Esophagus squamous epithelium (tissue), 5 donors: ENCODE measurements at regions not wholly inside any gene's neighbourhood (a gene's known extent, or its start where the extent isn't known, plus 50 kb on each side); places are given as distances from the start of the nearest gene placed in this dataset.
"Not testable (repeated sequence)": the region's sequence is repeated elsewhere in the genome, so short reads cannot be mapped to it uniquely, and the experiment has no call there.

Experiments used
- DNase-seq: peaks from one replicate; lab custom pipeline; 2025; lab: John Stamatoyannopoulos, UW
- H3K27ac ChIP-seq, 4 donors: fragments of 200-600 bp; sonication (generic); one replicate each; pipeline ENCODE4 v1.5.1; 2016 to 2019; ENCODE audit warnings: mild to moderate bottlenecking in 1 of 4
- H3K27me3 ChIP-seq, 4 donors: fragments of 200-600 bp; sonication (generic); 1 replicate in 3 of 4; 2 replicates in 1 of 4; pipeline versions ENCODE4 v1.5.1 to v1.6.0; 2017 to 2021; ENCODE audit warnings: antibody characterized with exemption in 1 of 4
- H3K36me3 ChIP-seq, 3 donors: fragments of 200-600 bp; sonication (generic); one replicate each; pipeline ENCODE4 v1.5.1; 2016 to 2019
- H3K4me1 ChIP-seq, 3 donors: fragments of 200-600 bp; sonication (generic); one replicate each; pipeline ENCODE4 v1.5.1; 2017 to 2019
- H3K4me3 ChIP-seq, 4 donors: fragments of 200-600 bp; sonication (generic); 1 replicate in 3 of 4; 2 replicates in 1 of 4; pipeline ENCODE4 v1.5.1; 2016 to 2019; ENCODE audit warnings: mild to moderate bottlenecking in 2 of 4, moderate library complexity in 1 of 4
- H3K9me3 ChIP-seq, 3 donors: fragments of 200-600 bp; sonication (generic); one replicate each; pipeline ENCODE4 v1.5.1; 2016 to 2019
- POLR2A ChIP-seq, 4 donors: fragments of 450-650 bp; IDR thresholded peaks; one replicate each; pipeline ENCODE4 v1.6.1; 2017; ENCODE audit warnings: antibody characterized with exemption in 4 of 4, mild to moderate bottlenecking in 4 of 4, moderate library complexity in 3 of 4
- WGBS, 2 donors: methylation state at CpG; one replicate each; pipeline ENCODE4 v1.1.5; 2018; 5-methylcytosine and 5-hydroxymethylcytosine counted together
- intact Hi-C: fragments of 100-400 bp; cut with DNase I; formaldehyde crosslinking; loops from one replicate; pipeline ENCODE4 v1.15.0; 2022
- TF ChIP-seq, protein P1 (sequence below), 6 experiments: fragments of 450-650 bp in 4 of 6; fragments of 200-600 bp in 2 of 6; sonication (generic) in 2 of 6; IDR thresholded peaks; one replicate each; pipeline ENCODE4 v1.5.1; 2016 to 2019; ENCODE audit warnings: antibody characterized with exemption in 6 of 6, mild to moderate bottlenecking in 4 of 6, moderate library complexity in 4 of 6
- donor health status: DM: yes; HTN: yes; CAD: no.

DNA sequence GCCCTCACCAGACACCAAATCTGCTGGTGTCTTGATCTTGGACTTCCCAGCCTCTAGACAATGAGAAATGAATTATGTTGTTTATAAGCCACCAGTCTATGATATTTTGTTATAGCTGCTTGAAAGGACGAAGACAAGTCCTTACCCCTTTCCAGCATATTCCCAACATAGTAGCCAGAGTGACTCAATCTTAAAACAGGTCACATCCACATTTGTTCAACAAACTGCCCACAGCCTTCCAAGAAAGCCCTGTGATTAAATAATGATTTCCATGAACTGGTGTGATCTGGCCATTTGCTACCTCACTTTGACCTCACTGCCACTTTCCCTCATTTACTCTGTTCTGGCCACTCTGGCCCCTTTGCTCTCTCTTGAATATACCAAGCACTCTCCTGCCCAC, 193.7 kb upstream of the CFAP20DC start:
- Histone ChIP-seq H3K27me3 (no peaks in the 10 kb centered on the region), H3K4me1 (peaks cover 0 to 33% (median 8%) of the 10 kb centered on the region in 3 donors), H3K9me3 (no peaks in the 10 kb centered on the region), H3K27ac (no peak overlapping the region), H3K4me3 (no peak overlapping the region), H3K36me3 (no peaks in the 10 kb centered on the region)
- DNase-seq: no peak
- TF ChIP-seq, protein P1, sequence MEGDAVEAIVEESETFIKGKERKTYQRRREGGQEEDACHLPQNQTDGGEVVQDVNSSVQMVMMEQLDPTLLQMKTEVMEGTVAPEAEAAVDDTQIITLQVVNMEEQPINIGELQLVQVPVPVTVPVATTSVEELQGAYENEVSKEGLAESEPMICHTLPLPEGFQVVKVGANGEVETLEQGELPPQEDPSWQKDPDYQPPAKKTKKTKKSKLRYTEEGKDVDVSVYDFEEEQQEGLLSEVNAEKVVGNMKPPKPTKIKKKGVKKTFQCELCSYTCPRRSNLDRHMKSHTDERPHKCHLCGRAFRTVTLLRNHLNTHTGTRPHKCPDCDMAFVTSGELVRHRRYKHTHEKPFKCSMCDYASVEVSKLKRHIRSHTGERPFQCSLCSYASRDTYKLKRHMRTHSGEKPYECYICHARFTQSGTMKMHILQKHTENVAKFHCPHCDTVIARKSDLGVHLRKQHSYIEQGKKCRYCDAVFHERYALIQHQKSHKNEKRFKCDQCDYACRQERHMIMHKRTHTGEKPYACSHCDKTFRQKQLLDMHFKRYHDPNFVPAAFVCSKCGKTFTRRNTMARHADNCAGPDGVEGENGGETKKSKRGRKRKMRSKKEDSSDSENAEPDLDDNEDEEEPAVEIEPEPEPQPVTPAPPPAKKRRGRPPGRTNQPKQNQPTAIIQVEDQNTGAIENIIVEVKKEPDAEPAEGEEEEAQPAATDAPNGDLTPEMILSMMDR (IDR thresholded peaks at IDR 0.05): no peak
- intact Hi-C loops: no loop called here
- 92 to 100% methylated on average over 1 of the region's 1 CpG for WGBS, 2 donors

DNA sequence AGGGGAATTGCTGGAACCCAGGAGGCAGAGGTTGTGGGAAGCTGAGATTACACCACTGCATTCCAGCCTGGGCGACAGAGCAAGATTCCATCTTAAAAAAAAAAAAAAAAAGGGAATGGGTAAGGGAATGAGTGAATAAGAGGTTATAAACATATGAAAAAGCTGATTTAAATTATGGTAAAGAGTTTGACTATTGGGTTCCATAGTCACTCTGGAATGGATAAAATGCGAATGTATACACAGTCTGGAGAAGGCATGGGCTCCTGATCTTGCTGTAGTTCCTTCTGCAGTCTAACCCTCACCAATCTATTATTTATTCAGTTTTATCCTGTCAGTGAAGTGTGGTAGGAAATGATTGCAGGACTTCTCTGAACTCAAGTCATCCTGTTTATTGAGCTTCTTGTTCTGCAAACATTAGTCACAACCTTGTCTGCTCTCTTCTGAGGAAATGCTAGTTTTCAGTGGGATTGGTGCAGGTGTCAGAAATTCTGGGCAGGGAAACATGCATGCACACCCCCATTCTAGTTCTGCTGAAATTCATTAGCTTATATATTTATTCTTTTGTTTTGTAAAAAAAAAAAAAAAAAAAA, 190.9 kb upstream of the CFAP20DC start:
- Histone ChIP-seq H3K36me3 (no peaks in the 10 kb centered on the region), H3K9me3 (no peaks in the 10 kb centered on the region), H3K27me3 (no peaks in the 10 kb centered on the region), H3K27ac (no peak overlapping the region), H3K4me1 (peaks cover 0 to 10% (median 4%) of the 10 kb centered on the region in 3 donors), H3K4me3 (no peak overlapping the region)
- intact Hi-C loops: no loop called here
- WGBS, 2 donors: 77 to 87% methylated on average over 2 of the region's 2 CpGs
- no peak for DNase-seq
- TF ChIP-seq POLR2A (IDR thresholded peaks at IDR 0.05): no peak
- TF ChIP-seq, protein P1 (IDR thresholded peaks at IDR 0.05): no peak

DNA sequence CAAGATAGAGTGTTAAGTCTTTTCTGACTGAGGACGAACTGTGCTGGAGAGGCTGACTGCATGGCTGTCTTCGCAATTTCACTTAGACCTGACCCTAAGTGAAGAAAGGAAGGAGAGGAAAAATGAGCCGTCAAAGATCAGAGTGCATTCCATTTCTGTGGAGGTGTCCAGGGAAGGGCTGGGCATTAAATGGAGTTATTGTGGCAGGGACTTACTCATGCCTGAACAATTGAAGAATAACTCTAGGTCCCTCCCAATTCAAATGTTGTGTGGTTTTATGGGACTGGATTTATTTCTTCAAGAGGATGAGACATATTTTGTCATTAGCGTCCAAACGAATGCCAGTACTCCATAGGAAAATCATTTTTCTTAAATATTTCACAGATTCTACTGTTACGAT, 187.3 kb upstream of the CFAP20DC start:
- H3K9me3 ChIP-seq: no peaks in the 10 kb centered on the region
- H3K27ac ChIP-seq: no peak overlapping the region
- TF ChIP-seq, protein P1 (IDR thresholded peaks at IDR 0.05): no peak
- no peaks in the 10 kb centered on the region for H3K27me3 ChIP-seq
- WGBS, 2 donors: 77 to 81% methylated on average over 6 of the region's 6 CpGs
- DNase-seq: no peak
- intact Hi-C loops: no loop called here
- no peaks in the 10 kb centered on the region for H3K4me1 ChIP-seq
- no peaks in the 10 kb centered on the region for H3K36me3 ChIP-seq
- no peak overlapping the region for H3K4me3 ChIP-seq

DNA sequence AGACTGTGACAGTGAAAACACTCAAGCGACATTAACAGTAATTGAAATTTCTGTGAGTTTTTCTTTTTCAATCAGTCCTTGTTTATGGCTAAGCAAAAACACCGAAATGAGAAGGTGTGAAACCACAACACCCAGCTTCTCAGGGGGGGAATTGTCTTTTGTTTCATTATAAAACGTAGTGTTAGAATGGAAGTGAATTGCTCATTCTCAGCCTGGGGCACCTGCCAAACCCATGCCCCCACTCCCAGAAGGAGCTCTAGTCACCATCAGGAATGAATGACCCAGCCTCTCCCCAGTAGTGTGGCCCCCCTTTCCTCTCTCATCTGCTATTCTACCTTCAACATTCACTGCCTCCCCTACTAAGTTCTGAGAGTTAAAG, 185.8 kb upstream of the CFAP20DC start:
- WGBS, 2 donors: 41 to 56% methylated on average over 3 of the region's 3 CpGs
- Histone ChIP-seq H3K9me3 (peaks cover 0 to 8% (median 0%) of the 10 kb centered on the region in 3 donors), H3K27ac (no peak overlapping the region), H3K36me3 (no peaks in the 10 kb centered on the region), H3K4me3 (no peak overlapping the region), H3K27me3 (no peaks in the 10 kb centered on the region), H3K4me1 (no peaks in the 10 kb centered on the region)
- intact Hi-C loops: no loop called here
- no peak for DNase-seq
- TF ChIP-seq, protein P1 (IDR thresholded peaks at IDR 0.05): no peak
- TF ChIP-seq POLR2A (IDR thresholded peaks at IDR 0.05): no peak

DNA sequence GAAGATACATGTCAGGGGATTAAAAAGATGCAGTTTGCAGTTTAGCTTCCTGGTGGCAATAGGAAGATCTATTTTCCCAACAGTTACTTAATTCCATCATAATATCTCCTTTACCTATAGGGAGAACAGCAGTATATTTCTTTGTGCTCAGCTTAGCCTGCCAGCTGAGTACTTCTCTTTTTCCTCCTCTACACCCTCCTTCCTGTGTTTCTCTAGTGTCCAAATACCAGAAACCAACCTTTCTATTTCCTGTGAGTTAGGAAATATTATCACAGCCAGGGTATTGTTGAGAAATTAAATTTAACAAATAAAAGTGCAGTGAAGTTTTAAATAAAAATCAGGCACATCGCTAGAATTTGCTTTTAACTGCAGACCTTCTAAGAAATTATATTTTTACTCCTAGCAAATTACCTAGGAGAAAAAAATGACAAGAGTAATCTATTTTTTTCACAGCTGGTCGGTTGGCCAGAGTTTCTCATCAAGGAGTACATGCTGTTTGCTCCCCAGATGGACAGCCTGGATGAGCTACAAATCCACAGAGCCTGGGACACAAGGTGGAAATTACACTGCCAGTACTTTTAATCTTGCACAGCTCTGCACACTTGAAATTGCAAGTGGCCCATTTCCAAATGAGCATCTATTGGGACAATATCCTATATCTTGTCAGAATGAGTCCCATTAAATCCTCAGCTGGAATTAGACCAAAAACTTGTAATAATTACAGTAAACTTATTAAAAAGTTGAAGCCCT, 185.2 kb upstream of the CFAP20DC start:
- TF ChIP-seq, protein P1 (IDR thresholded peaks at IDR 0.05): no peak
- TF ChIP-seq POLR2A (IDR thresholded peaks at IDR 0.05): no peak
- no peak overlapping the region for H3K4me3 ChIP-seq
- no peaks in the 10 kb centered on the region for H3K36me3 ChIP-seq
- no peak overlapping the region for H3K27ac ChIP-seq
- peaks cover 0 to 14% (median 0%) of the 10 kb centered on the region in 3 donors for H3K9me3 ChIP-seq
- no peaks in the 10 kb centered on the region for H3K27me3 ChIP-seq
- H3K4me1 ChIP-seq: no peaks in the 10 kb centered on the region
- WGBS, 2 donors: 59 to 61% methylated on average over 2 of the region's 2 CpGs
- intact Hi-C loops: no loop called here
- no peak for DNase-seq

DNA sequence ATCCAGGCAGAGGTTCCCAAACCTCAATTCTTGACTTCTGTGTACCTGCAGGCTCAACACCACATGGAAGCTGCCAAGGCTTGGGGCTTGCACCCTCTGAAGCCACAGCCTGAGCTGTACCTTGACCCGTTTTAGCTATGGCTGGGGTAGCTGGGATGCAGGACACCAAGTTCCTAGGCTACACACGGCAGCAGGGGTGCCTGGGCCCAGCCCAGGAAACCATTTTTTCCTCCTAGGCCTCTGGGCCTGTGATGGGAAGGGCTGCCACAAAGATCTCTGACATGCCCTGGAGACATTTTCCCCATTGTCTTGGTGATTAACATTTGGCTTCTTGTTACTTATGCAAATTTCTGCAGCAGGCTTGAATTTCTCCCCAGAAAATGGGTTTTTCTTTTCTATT, 180.6 kb upstream of the CFAP20DC start:
- H3K27me3 ChIP-seq, H3K27ac ChIP-seq, H3K36me3 ChIP-seq, intact Hi-C loops, DNase-seq, H3K4me3 ChIP-seq, H3K4me1 ChIP-seq: not testable (repeated sequence)
- 25 to 80% methylated on average over 1 of the region's 2 CpGs for WGBS, 2 donors
- H3K9me3 ChIP-seq: peaks cover 0 to 24% (median 0%) of the 10 kb centered on the region in 3 donors
